Stimulated activated CD8-positive, alpha-beta memory T cell treated with anti-CD3 and anti-CD28 coated beads, Interleukin-4, amount 100 ng/mL, for 24 hours (primary cell): ENCODE measurements at regions not wholly inside any gene's neighbourhood (a gene's known extent, or its start where the extent isn't known, plus 50 kb on each side); places are given as distances from the start of the nearest gene placed in this dataset.
"Not testable (repeated sequence)": the region's sequence is repeated elsewhere in the genome, so short reads cannot be mapped to it uniquely, and the experiment has no call there.

Source experiments
- DNase-seq: peaks from one replicate; pipeline ENCODE4 v3.0.0-alpha.2; 2020; ENCODE audit warnings: low read depth

GRCh38 chr17:33562792-33563191 lies 269.7 kb upstream of the ASIC2 start:
- DNase-seq, result no peak

GRCh38 chr17:33564146-33564545 lies 271.1 kb upstream of the ASIC2 start:
- DNase-seq, result no peak

- no peak for DNase-seq
Measured at GRCh38 chr17:33567223-33567622, 274.1 kb upstream of the ASIC2 start.

- no peak for DNase-seq
Measured at GRCh38 chr17:33572615-33573014, 279.5 kb upstream of the ASIC2 start.

- no peak for DNase-seq
Measured at GRCh38 chr17:33574942-33575445, 281.9 kb upstream of the ASIC2 start.

GRCh38 chr17:33579740-33580139 lies 286.6 kb upstream of the ASIC2 start:
- not testable (repeated sequence) for DNase-seq

- DNase-seq, result no peak
Measured at GRCh38 chr17:33580215-33580614, 287.1 kb upstream of the ASIC2 start.

GRCh38 chr17:33582661-33583060 lies 289.6 kb upstream of the ASIC2 start:
- DNase-seq, result no peak

- no peak for DNase-seq
Measured at GRCh38 chr17:33583518-33584417, 290.7 kb upstream of the ASIC2 start.

- DNase-seq, result no peak
Measured at GRCh38 chr17:33593991-33594390, 300.9 kb upstream of the ASIC2 start.

GRCh38 chr17:33595828-33596227 lies 302.7 kb upstream of the ASIC2 start:
- no peak for DNase-seq

- DNase-seq, result no peak
Measured at GRCh38 chr17:33596899-33597298, 303.8 kb upstream of the ASIC2 start.

- no peak for DNase-seq
Measured at GRCh38 chr17:33598797-33599196, 305.7 kb upstream of the ASIC2 start.

- DNase-seq, result no peak
Measured at GRCh38 chr17:33602981-33603380, 309.9 kb upstream of the ASIC2 start.

- DNase-seq, result no peak
Measured at GRCh38 chr17:33603789-33604188, 310.7 kb upstream of the ASIC2 start.

- DNase-seq, result no peak
Measured at GRCh38 chr17:33611532-33611931, 318.4 kb upstream of the ASIC2 start.

- no peak for DNase-seq
Measured at GRCh38 chr17:33615861-33616260, 322.8 kb upstream of the ASIC2 start.

- no peak for DNase-seq
Measured at GRCh38 chr17:33623841-33624240, 330.7 kb upstream of the ASIC2 start.

- no peak for DNase-seq
Measured at GRCh38 chr17:33628500-33629346, 335.6 kb upstream of the ASIC2 start.

- no peak for DNase-seq
Measured at GRCh38 chr17:33633446-33633845, 340.4 kb upstream of the ASIC2 start.

- no peak for DNase-seq
Measured at GRCh38 chr17:33637534-33637933, 344.4 kb upstream of the ASIC2 start.

- no peak for DNase-seq
Measured at GRCh38 chr17:33639103-33639880, 346.2 kb upstream of the ASIC2 start.
